Astrocyte (in vitro differentiated cells and primary cell): ENCODE measurements at regions not wholly inside any gene's neighbourhood (a gene's known extent, or its start where the extent isn't known, plus 50 kb on each side); places are given as distances from the start of the nearest gene placed in this dataset.

Source experiments
- EZH2 ChIP-seq: IDR thresholded peaks from 2 replicates; pipeline ENCODE4 v1.6.1; 2012; ENCODE audit warnings: mild to moderate bottlenecking, low read length, inconsistent platforms; ENCODE audit not compliant: insufficient read depth
- TF ChIP-seq, protein P1 (sequence below): IDR thresholded peaks from 2 replicates; pipeline ENCODE4 v1.5.1; 2011; ENCODE audit warnings: low read depth, mild to moderate bottlenecking, inconsistent platforms, low read length, moderate library complexity; ENCODE audit not compliant: insufficient read depth

GRCh38 chr1:38193040-38193439, 146.4 kb upstream of the POU3F1 start:
- TF ChIP-seq, protein P1, sequence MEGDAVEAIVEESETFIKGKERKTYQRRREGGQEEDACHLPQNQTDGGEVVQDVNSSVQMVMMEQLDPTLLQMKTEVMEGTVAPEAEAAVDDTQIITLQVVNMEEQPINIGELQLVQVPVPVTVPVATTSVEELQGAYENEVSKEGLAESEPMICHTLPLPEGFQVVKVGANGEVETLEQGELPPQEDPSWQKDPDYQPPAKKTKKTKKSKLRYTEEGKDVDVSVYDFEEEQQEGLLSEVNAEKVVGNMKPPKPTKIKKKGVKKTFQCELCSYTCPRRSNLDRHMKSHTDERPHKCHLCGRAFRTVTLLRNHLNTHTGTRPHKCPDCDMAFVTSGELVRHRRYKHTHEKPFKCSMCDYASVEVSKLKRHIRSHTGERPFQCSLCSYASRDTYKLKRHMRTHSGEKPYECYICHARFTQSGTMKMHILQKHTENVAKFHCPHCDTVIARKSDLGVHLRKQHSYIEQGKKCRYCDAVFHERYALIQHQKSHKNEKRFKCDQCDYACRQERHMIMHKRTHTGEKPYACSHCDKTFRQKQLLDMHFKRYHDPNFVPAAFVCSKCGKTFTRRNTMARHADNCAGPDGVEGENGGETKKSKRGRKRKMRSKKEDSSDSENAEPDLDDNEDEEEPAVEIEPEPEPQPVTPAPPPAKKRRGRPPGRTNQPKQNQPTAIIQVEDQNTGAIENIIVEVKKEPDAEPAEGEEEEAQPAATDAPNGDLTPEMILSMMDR, result no peak
- TF ChIP-seq EZH2, result no peak
